Ammon's horn (tissue), 1 donor: ENCODE measurements at regions not wholly inside any gene's neighbourhood (a gene's known extent, or its start where the extent isn't known, plus 50 kb on each side); places are given as distances from the start of the nearest gene placed in this dataset.
"Not testable (repeated sequence)": the region's sequence is repeated elsewhere in the genome, so short reads cannot be mapped to it uniquely, and the experiment has no call there.

Source experiments
- DNase-seq: peaks from one replicate; pipeline ENCODE4 v3.0.0-alpha.2; 2016; ENCODE audit warnings: low spot score

GRCh38 chr7:29703830-29704229 lies 102.5 kb upstream of the WIPF3 start:
- not testable (repeated sequence) for DNase-seq

- DNase-seq = peak; percentile 41
Observed at GRCh38 chr7:29709002-29709401, 97.3 kb upstream of the WIPF3 start.

GRCh38 chr7:29723127-29723526 lies 83.2 kb upstream of the WIPF3 start:
- DNase-seq = not testable (repeated sequence)

GRCh38 chr7:29723599-29723998 lies 82.7 kb upstream of the WIPF3 start:
- no peak for DNase-seq

- DNase-seq = not testable (repeated sequence)
Observed at GRCh38 chr7:29729534-29730165, 76.7 kb upstream of the WIPF3 start.

GRCh38 chr7:29734246-29734731 lies 72.0 kb upstream of the WIPF3 start:
- DNase-seq = no peak

GRCh38 chr7:29747645-29748245 lies 58.6 kb upstream of the WIPF3 start:
- DNase-seq = not testable (repeated sequence)

- peak; percentile 72 for DNase-seq
Observed at GRCh38 chr7:29748286-29749099, 57.8 kb upstream of the WIPF3 start.

GRCh38 chr7:29749701-29750321 lies 56.5 kb upstream of the WIPF3 start:
- no peak for DNase-seq

- not testable (repeated sequence) for DNase-seq
Observed at GRCh38 chr7:29750373-29750940, 55.9 kb upstream of the WIPF3 start.

GRCh38 chr7:29751012-29751411 lies 55.3 kb upstream of the WIPF3 start:
- DNase-seq = not testable (repeated sequence)

GRCh38 chr7:29754874-29755490 lies 51.3 kb upstream of the WIPF3 start:
- DNase-seq = no peak
